GM12872 (cell line): ENCODE measurements at regions not wholly inside any gene's neighbourhood (a gene's known extent, or its start where the extent isn't known, plus 50 kb on each side); places are given as distances from the start of the nearest gene placed in this dataset.

Source experiments
- TF ChIP-seq, protein P1 (sequence below): IDR thresholded peaks from 3 replicates; pipeline ENCODE4 v1.5.1; 2011; ENCODE audit warnings: low read depth, mild to moderate bottlenecking, low read length, moderate library complexity; ENCODE audit not compliant: insufficient read depth

DNA sequence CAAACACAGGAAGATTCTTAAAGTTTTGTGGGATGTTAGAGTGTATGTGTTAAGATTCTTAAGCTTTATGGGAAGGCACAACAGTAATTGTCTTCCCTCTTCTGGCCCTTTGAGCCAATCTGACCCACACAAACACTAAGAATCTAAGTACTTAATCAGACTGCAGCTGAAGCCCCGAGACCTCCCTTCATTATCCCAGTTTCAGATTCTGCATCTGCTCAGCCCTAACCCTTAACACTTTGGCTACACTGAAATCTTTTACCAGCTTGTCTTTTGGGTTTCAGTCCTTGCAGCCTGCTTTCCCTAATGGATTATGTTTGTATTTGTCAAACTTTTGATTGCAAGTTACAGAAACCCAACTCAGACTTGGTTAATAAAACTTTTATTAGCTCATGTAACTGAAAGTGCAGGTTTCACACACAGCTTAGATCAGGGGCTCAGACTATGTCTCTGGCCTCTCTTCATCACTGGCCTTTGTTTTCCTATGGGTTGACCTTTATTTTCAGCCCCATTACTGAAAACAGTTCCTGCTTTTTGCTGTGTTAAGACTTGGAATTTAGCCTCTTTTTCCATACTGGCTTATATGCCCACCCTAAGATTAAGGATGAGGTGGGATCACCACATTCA lies 71.5 kb downstream of the COX7C start:
- TF ChIP-seq, protein P1, sequence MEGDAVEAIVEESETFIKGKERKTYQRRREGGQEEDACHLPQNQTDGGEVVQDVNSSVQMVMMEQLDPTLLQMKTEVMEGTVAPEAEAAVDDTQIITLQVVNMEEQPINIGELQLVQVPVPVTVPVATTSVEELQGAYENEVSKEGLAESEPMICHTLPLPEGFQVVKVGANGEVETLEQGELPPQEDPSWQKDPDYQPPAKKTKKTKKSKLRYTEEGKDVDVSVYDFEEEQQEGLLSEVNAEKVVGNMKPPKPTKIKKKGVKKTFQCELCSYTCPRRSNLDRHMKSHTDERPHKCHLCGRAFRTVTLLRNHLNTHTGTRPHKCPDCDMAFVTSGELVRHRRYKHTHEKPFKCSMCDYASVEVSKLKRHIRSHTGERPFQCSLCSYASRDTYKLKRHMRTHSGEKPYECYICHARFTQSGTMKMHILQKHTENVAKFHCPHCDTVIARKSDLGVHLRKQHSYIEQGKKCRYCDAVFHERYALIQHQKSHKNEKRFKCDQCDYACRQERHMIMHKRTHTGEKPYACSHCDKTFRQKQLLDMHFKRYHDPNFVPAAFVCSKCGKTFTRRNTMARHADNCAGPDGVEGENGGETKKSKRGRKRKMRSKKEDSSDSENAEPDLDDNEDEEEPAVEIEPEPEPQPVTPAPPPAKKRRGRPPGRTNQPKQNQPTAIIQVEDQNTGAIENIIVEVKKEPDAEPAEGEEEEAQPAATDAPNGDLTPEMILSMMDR = no peak

DNA sequence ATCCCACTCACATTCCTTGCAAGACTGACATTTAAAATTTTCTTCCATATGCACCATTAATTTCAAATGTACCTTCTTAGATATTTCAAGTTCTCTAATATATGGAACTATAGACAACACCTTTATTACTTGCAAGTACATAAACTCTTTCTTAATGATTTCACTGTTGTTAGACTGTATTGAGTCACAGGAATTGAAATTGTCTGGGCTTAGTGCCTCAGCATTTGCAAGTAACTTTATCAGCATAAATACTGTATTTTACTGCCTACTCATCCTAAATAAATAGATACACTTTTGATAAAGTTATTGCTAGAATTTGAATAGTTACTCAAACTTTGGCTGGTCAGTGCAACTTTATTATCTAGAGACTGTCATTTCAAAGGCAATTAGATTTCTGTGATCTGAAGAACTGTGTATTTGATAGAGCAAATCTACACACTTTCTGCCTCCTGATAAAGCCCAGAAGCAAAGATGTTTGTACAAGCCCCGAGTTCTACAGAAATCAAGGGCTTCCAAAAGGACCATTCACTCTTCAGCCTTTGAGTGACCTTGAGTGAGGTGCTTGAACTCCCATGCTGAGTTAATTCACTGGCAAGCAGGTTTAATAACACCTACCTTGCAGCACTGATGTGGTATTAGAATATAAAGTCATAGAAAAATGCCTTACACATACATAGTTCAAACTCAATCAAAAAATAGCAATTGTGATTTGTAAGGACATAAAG lies 91.6 kb downstream of the COX7C start:
- TF ChIP-seq, protein P1 = no peak

DNA sequence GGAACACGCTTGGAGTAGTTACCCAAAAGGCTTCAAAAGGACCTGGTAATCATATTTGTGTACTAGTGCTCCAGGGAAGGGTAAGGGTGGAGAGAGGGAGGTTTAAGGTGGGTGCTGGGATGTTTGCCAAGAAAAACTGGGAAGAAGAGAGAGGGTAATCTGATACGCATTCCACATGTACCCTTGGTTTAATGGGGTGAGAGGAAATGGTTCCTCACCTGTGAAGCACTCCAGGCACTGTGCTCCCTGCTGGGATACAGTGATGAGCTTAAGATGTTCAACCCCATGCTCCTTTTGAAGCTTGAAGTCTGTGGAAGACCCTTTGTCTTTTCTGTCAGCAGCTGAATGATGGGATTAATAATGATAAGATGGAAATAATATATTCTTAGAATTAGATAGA lies 98.4 kb downstream of the COX7C start:
- TF ChIP-seq, protein P1 = no peak

DNA sequence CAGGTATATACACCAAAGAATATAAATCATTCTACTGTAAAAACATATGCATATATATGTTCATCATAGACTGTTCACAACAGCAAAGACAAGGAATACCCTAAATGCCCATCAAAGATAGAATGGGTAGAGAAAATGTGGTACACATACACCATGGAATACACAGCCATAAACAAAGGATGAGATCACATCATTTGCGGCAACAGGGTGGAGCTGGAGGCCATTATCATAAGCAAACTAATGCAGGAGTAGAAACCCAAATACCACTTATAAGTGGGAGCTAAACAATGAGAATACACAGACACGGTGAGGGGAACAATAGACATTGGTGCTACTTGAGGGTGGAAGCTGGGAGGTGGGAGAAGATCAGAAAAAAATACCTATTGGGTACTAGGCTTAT lies 117.6 kb downstream of the COX7C start:
- TF ChIP-seq, protein P1 = no peak

DNA sequence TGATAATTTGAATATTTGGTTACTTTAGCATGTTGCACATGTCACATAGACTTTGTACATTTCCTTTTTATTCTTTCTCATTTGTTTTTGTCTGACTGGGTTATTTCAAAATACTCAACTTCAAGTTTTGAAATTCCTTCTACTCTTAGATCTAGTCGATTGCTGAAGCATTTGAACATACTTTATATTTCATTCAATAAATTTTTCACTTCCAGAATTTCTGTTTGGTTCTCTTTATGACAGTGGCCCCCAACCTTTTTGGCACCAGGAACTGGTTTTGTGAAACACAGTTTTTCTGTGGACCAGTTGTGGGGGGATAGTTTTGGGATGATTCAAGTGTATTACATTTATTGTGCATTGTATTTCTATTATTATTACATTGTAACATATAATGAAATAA lies 119.8 kb downstream of the COX7C start:
- TF ChIP-seq, protein P1 = no peak

DNA sequence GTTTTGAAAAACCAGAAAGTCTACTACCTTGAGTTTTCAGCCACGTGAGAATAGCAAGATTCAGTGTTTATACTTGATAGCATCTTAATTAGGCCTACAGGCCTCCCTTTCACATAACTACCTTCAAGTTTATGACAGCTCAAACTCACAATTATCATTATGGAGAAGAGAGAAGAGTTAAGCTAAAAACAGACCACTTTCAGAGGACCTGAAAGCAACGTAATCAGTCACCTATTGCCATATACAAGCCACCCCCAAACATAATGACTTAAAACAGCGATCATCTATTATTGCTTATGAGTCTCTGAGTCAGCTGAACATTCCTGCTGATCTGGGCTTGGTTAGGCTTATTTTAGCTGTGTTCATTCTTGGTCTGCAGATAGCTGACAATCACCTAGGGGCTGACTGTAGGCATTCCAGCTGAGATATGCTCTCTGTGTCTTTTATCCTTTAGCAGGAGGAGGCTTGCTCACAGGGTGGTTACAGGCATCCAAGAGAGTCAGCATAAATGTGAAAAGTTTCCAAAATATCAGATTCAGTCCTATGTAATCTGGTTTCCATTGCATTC lies 130.9 kb downstream of the COX7C start:
- TF ChIP-seq, protein P1 = no peak

DNA sequence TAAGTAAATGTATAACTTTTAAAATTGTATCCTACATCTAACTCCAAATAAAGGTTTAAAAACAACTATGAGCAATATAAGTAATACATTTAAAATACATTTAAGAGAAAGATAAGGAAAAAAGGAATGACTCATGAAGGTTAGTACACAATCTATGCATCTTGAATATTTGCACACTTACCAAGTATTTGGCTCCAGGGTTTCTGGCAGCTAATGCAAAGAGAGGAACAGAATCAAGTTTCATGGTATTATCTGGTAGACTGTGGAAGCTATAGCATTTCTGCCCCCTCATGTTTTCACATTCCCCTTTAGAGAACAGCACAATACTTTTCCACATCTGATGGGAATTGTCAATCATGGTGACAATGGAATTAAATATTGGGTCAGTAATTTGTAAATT lies 132.1 kb downstream of the COX7C start:
- TF ChIP-seq, protein P1 = no peak
